HG03432 (cell line): ENCODE measurements at regions not wholly inside any gene's neighbourhood (a gene's known extent, or its start where the extent isn't known, plus 50 kb on each side); places are given as distances from the start of the nearest gene placed in this dataset.

Experiments
- ATAC-seq: cut with Tn5 transposase; IDR thresholded peaks from one replicate; pipeline ENCODE4 v1.9.1; 2021; ENCODE audit warnings: mild to moderate bottlenecking, moderate library complexity; ENCODE audit not compliant: unreplicated experiment

DNA sequence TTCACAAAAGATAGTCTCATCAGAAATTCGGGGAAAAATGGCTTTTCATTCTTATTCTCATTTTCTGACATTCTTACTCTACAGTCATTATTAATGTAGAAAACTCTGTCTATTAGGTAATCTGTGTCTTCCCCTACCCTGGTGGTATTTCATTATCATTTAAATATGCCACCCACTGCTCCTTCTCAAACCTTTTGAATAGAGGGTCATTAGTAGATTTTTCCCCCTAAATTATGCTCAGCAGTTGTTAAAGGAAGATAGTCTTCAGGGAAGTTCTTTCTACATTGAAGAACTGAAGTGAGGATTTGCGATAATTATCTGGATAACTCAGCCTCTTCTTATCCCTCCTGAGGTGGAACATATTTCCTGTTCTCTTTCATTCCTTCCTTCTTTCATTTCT is 989.5 kb upstream of the RBFOX1 start:
- no peak for ATAC-seq

DNA sequence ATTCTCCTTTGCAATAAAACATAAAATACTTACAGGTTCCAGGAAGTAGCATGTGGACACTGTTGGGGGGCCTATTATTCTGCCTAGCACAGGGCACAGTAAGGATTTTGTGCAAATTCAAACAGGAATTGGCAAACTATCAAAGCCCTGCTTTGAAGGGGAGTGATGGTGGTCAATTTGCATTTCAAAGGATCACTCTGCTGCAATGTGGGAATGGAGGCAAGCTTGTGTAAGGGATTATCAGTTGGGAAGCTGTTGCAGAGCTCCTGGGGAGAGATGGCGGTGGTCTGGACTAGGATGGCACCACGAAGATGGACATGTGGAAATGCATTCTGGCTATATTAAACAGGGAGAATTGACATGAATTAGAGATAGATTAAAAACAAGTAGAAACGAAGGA is 990.7 kb upstream of the RBFOX1 start:
- no peak for ATAC-seq

DNA sequence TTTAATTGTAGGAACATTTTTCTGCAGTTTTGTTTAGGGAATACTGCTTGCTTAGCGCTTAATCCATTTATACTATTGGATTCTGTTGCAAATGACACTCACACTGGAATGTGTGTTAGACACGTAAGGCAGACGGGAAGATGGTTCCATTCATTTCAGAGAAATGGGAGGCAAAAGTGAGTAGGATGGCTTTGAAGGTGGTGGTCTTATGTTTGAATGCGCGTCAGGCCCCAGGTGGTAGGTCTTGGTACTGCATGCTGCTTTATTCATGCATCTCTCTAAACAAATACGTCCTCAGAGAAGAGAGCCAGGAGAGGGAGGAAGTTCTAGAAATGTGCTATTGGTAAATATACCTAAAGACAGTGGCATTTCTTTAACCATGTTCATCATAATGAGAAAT is 997.6 kb upstream of the RBFOX1 start:
- no peak for ATAC-seq

DNA sequence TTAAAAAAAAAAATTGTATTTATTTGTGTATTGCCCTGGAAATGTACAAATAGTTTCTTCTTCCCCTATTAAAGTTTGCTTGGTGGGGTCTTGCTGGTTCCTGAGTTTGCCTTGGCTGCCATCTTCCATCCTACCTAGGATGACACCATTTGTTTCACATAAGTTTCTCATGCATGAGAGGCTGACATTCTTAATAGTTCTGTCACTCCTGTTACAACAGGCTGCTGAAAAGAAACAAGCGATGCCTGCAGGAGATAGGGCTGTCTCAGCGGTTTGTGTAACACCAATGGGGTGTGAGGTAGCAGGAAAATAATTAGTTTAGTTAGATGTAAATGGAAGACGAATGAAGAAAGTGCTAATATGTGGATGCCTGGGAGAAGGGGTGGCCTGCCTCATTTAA is 1000.9 kb upstream of the RBFOX1 start:
- no peak for ATAC-seq

DNA sequence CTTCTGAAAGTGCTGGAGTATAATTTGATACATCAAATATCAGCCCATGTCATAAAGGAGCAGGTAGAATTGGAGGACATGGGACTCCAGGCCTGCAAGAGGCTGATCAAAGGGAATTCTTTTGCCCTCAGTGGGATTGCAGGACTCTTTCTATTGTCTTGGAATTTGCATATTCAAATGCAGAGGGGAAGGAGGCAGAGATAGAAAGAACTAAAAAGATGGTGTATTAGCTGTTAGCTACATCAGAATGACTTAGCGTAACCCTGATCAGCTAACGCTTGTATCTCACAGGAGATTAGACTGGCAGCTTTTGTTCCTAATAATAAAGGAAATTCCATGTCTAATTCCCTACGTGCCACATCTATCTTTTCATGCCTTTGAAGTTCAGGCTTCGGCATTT is 1014.7 kb upstream of the RBFOX1 start:
- ATAC-seq, result no peak

DNA sequence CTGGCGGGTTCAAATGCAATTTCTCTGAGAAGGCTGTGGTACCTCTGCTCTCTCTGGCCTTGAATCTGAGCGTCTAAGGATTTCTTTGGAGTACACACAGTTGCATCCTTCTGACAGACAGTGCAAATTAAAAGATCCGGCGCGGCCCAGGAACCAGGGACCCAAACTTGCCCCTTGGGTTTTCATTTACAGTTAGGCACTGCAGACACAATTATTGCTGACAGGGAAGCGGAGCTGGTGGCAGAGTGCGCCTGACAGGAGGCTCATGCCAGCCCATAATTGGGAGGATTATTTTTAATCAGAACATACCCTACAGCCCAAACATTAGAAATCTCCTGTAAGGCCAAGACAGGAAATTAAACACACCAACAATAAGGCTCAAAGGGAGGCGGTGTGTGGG is 1023.4 kb upstream of the RBFOX1 start:
- ATAC-seq, result no peak

DNA sequence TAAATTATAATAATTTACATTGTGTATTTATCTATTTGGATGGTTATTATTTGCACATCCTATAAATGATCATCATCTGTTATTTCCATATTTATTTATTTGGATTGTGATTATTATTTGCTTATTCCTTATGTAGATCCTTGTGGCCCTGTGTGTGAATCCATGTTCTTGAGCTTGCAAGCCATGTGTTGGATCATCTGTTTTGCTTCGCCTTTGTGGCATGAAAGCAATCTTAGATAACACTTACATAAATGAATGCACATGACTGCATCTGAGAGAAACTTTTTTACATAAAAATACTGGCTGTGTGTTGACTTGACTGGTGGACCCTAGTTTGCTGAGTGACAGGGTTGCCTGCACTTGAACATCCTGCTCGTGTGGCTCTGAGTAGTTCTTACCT is 1024.5 kb upstream of the RBFOX1 start:
- ATAC-seq, result no peak

DNA sequence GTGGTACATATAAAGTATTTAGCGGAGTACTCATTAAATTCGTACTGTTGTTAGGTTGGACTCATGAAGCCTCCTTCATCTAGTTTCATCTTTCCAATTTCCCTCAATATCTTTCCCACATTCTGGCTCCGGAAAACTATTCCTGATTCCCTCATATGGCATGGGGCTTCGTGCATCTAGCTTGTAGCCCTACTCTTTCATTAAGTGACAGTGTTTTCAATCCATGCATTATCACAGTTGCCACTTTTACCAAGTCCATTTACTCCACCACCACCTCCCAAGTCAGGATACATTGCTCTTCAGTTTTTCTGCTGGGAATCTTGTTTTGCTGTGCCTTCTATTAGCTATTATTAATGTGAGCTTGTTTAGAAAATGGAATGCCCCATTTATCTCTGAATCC is 1032.1 kb upstream of the RBFOX1 start:
- ATAC-seq, result no peak

DNA sequence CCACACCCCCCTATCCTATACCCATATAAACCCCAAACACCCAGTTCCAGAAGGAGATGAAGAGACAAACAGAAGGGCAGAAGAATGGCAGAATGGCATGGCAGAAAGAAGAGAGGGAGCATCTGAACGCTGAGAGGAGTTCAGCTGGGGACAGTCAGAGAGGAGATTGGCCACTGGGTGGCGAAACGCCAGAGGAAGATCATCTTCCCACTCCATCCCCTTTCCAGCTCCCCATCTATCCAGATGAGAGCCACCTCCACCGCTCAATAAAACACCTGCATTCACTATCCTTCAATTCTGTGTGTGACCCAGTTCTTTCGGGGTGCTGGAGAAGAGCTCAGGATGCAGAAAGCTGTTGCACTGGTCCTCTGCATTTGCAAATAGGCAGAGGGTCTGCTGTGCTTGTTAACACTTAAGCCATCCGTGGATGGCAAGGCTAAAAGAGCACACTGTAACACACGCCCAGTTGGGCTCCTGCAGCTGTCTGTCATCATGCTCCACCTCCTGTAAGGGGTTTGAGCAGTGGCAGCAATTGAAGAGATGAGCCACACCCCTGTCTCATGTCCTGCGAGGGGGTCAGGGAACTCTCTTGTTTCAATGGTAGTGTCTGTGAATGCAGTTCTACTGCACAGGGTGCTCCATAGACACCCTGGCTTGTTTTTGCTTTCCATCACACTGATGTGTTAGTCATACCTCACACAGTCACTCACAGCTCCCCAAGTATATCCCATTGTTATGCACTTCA is 1034.8 kb upstream of the RBFOX1 start:
- ATAC-seq, result no peak

DNA sequence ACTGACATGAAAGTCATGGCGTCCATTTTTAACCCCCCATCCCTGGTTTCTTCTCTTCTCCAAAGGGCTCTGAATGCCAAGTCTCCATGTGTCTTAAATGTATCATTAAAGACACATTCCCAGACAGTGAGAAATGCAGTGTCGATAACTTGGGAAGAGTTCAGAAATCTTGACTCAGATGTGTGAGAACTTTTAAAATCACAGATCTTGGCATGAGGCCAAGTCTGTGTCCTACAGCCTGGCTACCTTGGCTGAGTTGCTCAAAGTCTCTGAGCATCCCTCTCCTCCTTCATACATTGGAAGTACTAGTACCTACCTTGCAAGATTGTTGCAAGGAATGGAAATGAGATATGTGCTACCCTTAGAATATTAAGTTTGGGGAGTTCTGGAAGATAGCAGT is 1046.5 kb upstream of the RBFOX1 start:
- ATAC-seq, result no peak

DNA sequence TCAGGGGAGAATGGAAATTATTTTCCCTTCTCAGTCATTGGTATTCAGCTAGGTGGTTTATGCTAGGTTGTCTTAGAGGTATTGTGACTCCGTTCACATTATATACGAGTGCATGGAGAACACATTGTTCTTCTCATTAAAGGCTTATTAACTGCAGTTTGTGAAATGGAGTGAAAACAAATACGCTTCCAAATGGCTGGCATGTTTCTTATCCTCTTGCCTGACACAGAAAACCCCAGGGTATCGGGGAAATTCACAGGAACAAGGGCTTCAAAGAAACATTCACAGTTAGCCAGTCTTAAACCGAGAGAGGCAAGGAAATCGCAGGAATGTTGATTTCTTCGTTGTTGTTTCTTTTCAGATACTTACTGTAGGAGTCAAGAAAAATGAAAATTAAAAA is 1047.9 kb upstream of the RBFOX1 start:
- ATAC-seq, result no peak

DNA sequence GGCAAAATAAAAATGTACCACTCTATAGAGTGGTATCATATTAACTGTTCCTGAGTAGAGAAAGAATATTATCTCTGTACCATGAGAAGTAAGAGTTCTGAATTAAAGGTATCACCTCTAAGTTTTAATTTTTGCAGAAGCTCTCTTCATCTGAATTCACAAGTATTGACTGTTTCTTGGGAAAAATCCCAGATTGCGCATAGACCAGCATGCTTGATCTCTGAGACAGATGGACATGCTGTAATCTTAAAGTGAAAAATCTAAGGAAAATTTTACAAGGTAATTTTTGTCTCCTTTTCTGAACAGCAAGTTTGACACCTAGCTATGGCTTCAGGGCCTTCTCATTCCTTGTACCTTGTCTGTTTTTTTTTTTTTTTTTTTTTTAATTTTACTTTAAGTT is 1050.7 kb upstream of the RBFOX1 start:
- ATAC-seq, result no peak

DNA sequence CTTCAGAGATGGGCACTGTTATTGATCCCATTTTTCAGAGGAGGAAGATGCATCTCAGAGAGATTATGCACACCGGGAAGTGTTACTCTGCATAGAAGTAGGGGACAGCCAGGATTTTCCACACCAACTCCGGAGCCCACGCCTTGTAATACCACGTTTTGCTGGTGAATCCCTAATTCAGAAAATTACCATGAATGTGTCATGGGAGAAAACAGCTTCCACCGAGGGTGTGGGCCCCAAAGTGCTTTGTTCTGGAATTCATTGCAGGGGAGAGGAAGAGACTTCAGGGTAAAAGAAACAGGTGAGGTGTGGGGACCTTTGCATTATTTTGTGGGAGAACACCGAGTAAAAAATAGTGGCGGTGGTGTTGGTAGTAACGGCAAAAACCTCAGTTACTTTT is 1051.4 kb upstream of the RBFOX1 start:
- ATAC-seq, result no peak

DNA sequence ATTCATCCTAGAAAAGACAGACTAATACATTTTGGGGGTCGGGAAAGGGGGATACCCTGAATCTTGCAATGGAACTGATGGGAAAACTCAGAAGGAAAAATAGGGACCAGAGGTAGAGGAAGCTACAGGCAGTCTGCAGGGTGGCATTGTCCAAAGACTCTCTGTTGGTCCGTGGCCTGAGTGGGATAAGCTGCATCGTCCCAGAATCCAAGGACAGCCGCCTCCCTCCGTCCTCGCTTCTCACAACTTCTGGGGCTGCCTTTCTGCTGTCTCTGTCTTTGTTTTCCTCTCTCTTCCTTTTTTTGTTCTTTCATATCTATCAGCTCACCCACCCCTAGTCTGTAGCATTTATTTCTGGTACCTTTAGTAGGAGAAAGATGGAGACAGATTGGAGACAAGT is 1052.6 kb upstream of the RBFOX1 start:
- no peak for ATAC-seq

DNA sequence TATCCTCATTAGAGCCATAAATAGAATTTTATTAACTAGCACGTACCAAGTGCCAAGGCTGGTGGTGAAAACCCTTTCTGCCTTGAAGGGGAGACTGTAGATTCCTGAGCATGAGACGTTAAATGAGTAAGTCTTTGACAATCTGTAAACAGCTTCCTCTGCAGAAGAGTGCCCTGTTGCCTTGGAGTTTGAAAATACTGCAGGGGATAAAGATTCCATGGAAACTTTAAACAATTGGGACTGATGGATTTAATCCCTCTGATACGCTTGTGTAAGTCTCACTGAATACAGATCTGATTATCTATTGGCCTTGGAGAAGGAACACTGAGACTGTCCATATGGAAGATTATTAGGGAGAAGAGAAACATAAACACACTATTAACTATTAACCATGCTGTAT is 1053.4 kb upstream of the RBFOX1 start:
- ATAC-seq, result no peak

DNA sequence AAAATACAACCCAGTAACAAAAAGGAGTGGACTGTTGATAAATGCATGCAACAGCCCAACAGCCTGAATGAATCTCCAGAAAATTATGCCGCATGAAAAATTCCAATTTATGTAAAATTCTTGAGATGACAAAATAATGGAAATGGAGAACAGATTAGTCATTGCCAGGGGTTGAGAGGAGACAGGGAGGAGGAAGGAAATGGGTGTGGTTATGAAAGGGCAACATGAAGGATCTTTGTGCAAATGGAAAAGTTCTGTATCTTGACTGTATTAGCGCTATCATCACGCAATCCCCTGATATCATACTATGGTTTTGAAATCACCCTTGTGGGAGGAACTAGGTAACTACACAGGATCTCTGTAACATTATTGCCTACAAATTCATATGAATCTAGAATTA is 1058.3 kb upstream of the RBFOX1 start:
- no peak for ATAC-seq

DNA sequence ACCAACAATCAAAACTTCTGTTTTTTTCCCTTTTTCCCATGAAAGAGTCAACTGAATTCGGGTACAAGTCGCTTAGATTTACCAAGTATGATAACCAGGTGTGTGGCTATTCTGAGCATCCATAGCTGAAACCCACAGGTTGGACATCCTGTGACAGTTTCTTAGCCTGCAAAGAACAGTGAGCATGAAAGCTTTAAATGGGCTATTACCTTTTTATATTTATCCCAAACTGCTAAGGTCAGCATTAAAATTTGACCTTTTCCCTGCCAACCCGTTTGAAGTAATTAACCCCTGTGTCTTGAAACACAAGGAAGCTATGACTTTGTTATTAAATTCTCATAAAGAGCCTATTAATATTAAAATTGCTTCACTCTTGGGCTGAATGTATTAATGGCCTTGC is 1065.0 kb upstream of the RBFOX1 start:
- no peak for ATAC-seq

DNA sequence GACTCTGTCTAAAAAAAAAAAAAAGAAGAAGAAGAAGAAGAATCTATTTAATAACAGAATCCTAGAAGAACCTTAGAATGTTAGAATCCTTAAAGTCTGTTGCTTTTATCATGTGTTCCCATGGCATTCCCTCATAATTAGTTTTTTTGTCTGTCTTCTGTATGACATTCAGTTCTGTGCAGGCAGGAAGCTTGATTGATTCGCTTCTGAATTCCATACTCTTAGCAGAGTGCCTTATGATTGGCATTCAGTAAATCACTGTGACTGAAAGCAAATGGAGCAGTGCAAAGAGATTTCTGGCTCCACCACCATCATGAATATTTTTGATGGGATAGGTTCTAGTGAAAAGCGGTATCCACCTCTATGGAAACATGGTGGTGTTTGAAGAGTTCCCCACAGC is 1065.9 kb upstream of the RBFOX1 start:
- ATAC-seq, result no peak

DNA sequence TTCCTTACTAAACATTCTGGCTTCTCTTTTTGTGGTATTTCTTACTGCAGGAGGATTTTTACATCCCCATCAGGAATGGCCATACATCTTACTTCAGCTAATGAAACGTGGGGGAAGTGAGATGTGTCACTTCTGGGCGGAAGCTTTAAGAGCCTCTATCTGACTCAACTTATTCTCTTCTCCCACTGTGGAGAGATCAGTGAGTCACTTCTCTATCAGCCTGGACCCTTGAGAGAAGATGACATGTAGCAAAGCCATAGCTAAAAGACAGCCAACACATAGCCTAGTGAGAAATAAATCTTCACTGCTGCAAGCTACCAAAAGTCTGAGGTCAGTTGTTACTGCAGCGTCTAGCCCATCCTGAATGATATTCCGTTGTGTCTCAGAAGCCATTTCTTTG is 1066.7 kb upstream of the RBFOX1 start:
- no peak for ATAC-seq

DNA sequence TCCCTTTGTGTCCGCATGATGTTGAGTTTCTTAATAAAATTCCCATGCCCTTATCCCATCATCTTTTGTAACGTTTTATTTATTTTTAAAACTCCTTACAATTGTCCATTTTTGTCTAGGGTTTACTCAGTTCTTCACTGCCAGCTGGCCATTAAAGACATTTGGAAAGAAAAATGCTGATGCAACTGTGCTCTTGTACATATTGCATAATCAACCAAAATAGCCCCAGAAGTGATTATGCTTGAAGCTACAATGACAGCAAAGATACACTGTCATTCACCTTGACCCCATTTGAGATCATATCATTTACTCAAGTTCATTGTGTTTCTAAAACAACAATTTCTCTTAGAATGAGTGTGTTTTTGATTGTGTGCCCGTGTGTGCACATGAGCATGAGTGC is 1074.6 kb upstream of the RBFOX1 start:
- no peak for ATAC-seq

DNA sequence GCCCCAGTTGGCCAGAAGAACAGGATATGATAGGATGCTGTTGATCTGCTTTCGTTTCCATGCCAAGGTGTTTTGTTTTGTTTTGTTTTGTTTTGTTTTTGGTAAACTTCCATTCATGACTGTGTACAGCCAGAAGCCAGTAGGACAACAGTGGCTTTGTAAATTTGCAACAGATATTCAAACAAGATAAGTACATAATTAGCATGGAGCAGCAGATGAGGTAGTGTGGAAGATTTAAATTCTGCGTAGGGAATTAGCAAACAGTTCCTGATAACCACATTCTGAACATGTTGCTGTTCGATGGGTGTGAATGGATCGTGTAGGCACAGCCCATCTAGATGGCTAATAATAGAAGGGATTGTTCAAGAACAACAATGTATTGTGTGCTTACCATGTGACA is 1080.1 kb upstream of the RBFOX1 start:
- no peak for ATAC-seq

DNA sequence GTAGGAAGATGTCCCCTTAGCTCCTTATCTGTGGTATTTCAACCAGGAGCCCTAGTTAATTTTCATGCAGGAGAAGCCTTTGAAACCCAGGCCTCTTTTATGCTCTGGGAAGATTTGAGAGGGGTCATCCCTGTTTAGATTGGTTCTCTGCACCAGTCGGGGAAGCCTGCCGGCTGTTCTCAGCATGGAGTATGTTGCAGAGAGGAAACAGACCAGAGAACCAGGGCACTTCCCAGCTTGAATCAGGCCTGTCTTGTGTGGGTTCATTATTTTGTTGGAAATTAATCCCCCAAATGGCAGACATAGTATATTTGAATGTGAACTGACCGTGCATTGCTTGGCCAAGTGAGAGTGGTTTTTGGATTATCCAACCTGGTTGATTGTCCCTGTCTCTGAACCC is 1082.1 kb upstream of the RBFOX1 start:
- ATAC-seq, result no peak

DNA sequence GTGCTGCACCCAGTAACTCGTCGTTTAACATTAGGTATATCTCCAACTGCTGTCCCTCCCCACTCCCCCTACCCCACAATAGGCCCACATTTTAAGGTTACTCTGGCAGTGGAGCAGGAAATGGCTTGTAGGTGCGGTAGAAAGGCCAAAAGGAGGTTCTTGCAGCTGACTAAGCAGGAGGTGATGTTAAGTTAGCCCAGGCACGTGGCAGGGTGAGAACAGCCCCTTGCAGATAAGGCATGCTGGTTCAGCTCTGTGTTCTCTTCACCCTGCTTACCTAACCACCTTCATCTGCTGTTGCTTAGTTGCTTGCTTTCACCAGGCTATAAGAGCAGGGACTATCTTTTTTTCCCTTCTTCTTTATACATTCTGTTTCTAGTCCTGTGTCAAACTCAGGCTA is 1082.8 kb upstream of the RBFOX1 start:
- ATAC-seq, result no peak

DNA sequence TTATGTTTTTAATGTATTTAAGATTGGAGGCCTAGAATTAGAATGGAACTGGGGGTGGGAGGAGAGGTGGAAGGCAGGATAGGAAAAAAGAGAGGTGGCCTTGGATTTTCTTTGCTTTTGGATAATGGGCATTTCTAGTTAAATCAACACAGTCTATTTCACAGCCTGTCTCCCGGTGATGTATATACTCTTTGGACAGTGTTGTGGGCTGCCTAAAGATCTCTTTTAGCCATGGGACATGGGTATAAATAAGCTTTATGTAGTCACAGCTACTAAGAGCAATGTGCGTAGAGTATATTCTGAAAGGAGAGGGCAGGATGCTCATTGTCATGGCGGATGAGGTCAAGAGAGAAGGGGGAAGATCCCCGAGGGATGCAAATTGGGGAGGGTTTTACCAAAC is 1084.4 kb upstream of the RBFOX1 start:
- no peak for ATAC-seq
